ENCODE measurements at regions not wholly inside any gene's neighbourhood (a gene's known extent, or its start where the extent isn't known, plus 50 kb on each side); places are given as distances from the start of the nearest gene placed in this dataset.

DNA sequence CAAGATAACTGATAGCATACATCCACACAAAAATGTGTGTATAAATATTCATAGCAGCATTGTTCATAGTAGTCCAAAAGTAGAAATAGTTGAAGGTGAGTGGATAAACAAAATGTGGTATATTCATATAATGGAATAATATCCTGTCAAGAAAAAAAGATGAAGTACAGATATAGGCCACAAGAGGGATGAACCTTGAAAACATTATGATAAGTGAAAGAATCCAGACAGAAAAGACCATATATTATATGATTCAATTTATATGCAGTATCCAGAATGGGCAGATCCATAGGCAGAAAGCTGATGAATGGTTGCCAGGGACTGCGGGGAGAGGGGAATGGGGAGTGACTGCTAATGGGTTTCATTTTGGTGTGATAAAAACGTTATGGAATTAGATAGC is 54.3 kb upstream of the TNIK start:
- TF ChIP-seq, protein P1, sequence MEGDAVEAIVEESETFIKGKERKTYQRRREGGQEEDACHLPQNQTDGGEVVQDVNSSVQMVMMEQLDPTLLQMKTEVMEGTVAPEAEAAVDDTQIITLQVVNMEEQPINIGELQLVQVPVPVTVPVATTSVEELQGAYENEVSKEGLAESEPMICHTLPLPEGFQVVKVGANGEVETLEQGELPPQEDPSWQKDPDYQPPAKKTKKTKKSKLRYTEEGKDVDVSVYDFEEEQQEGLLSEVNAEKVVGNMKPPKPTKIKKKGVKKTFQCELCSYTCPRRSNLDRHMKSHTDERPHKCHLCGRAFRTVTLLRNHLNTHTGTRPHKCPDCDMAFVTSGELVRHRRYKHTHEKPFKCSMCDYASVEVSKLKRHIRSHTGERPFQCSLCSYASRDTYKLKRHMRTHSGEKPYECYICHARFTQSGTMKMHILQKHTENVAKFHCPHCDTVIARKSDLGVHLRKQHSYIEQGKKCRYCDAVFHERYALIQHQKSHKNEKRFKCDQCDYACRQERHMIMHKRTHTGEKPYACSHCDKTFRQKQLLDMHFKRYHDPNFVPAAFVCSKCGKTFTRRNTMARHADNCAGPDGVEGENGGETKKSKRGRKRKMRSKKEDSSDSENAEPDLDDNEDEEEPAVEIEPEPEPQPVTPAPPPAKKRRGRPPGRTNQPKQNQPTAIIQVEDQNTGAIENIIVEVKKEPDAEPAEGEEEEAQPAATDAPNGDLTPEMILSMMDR (IDR thresholded peaks at IDR 0.05) = no peak
- TF ChIP-seq SMAD3 (CRISPR knock-in tag; IDR thresholded peaks at IDR 0.05; ENCODE audit: borderline replicate concordance) = no peak
- no peak for TF ChIP-seq SP1 (CRISPR knock-in tag; conservative IDR thresholded peaks at IDR 0.05)

Measured in WTC11 (cell line).